Endothelial cell of hepatic sinusoid (primary cell): ENCODE measurements at regions not wholly inside any gene's neighbourhood (a gene's known extent, or its start where the extent isn't known, plus 50 kb on each side); places are given as distances from the start of the nearest gene placed in this dataset.

ENCODE experiments used
- in situ Hi-C: cut with HindIII; loops from 2 replicates; pipeline ENCODE4 v1.10.0; 2017; ENCODE audit warnings: low sequenced_read_pairs

- in situ Hi-C loops = no loop called here
Observed at GRCh38 chr18:78086931-78087330, 837.3 kb downstream of the GALR1 start.

GRCh38 chr18:78087338-78087737 is 837.7 kb downstream of the GALR1 start:
- in situ Hi-C loops = no loop called here

- in situ Hi-C loops = no loop called here
Observed at GRCh38 chr18:78090584-78090983, 840.9 kb downstream of the GALR1 start.

GRCh38 chr18:78092901-78093300 is 843.3 kb downstream of the GALR1 start:
- in situ Hi-C loops = no loop called here

- in situ Hi-C loops = no loop called here
Observed at GRCh38 chr18:78099979-78100588, 850.4 kb downstream of the GALR1 start.

GRCh38 chr18:78101091-78101490 is 851.4 kb downstream of the GALR1 start:
- in situ Hi-C loops = no loop called here

GRCh38 chr18:78102135-78102534 is 852.5 kb downstream of the GALR1 start:
- in situ Hi-C loops = no loop called here

GRCh38 chr18:78105611-78106010 is 856.0 kb downstream of the GALR1 start:
- in situ Hi-C loops = no loop called here

GRCh38 chr18:78106946-78107345 is 857.3 kb downstream of the GALR1 start:
- in situ Hi-C loops = no loop called here

- in situ Hi-C loops = no loop called here
Observed at GRCh38 chr18:78107363-78107762, 857.7 kb downstream of the GALR1 start.

GRCh38 chr18:78108554-78108953 is 858.9 kb downstream of the GALR1 start:
- in situ Hi-C loops = no loop called here

- in situ Hi-C loops = loop anchor here (5.0 kb wide), 1 partner anchor 34 kb away; no protein-coding TSS in a partner anchor
Observed at GRCh38 chr18:78113136-78113939, 863.7 kb downstream of the GALR1 start.

GRCh38 chr18:78113940-78114251 is 864.2 kb downstream of the GALR1 start:
- in situ Hi-C loops = loop anchor here (5.0 kb wide), 1 partner anchor 33 kb away; no protein-coding TSS in a partner anchor

GRCh38 chr18:78115896-78116561 is 863.6 kb upstream of the SALL3 start:
- in situ Hi-C loops = no loop called here

- in situ Hi-C loops = no loop called here
Observed at GRCh38 chr18:78123144-78123909, 856.3 kb upstream of the SALL3 start.

GRCh38 chr18:78123926-78124797 is 855.5 kb upstream of the SALL3 start:
- in situ Hi-C loops = no loop called here

- in situ Hi-C loops = no loop called here
Observed at GRCh38 chr18:78125206-78125896, 854.3 kb upstream of the SALL3 start.

- in situ Hi-C loops = no loop called here
Observed at GRCh38 chr18:78126106-78126505, 853.5 kb upstream of the SALL3 start.

- in situ Hi-C loops = no loop called here
Observed at GRCh38 chr18:78126536-78126935, 853.1 kb upstream of the SALL3 start.

GRCh38 chr18:78127041-78127440 is 852.6 kb upstream of the SALL3 start:
- in situ Hi-C loops = no loop called here
